GM21619 (cell line): ENCODE measurements at regions not wholly inside any gene's neighbourhood (a gene's known extent, or its start where the extent isn't known, plus 50 kb on each side); places are given as distances from the start of the nearest gene placed in this dataset.
"Not testable (repeated sequence)": the region's sequence is repeated elsewhere in the genome, so short reads cannot be mapped to it uniquely, and the experiment has no call there.

Experiments used
- ATAC-seq: cut with Tn5 transposase; IDR thresholded peaks from one replicate; pipeline ENCODE4 v1.9.1; 2021; ENCODE audit not compliant: unreplicated experiment

- ATAC-seq: no peak
Observed at GRCh38 chr18:30713299-30713698, 329.2 kb downstream of the DSC3 start.

GRCh38 chr18:30712383-30712782 is 330.2 kb downstream of the DSC3 start:
- no peak for ATAC-seq

GRCh38 chr18:30709595-30709994 is 332.9 kb downstream of the DSC3 start:
- no peak for ATAC-seq

GRCh38 chr18:30705943-30706342 is 336.6 kb downstream of the DSC3 start:
- ATAC-seq: no peak

- ATAC-seq: no peak
Observed at GRCh38 chr18:30698571-30698970, 344.0 kb downstream of the DSC3 start.

GRCh38 chr18:30696201-30696600 is 346.3 kb downstream of the DSC3 start:
- ATAC-seq: no peak

GRCh38 chr18:30694773-30695172 is 347.8 kb downstream of the DSC3 start:
- ATAC-seq: no peak

- ATAC-seq: no peak
Observed at GRCh38 chr18:30689216-30689615, 353.3 kb downstream of the DSC3 start.

GRCh38 chr18:30687501-30687900 is 355.0 kb downstream of the DSC3 start:
- ATAC-seq: no peak

- ATAC-seq: no peak
Observed at GRCh38 chr18:30684825-30685481, 357.6 kb downstream of the DSC3 start.

GRCh38 chr18:30683836-30684235 is 358.7 kb downstream of the DSC3 start:
- no peak for ATAC-seq

- ATAC-seq: no peak
Observed at GRCh38 chr18:30682672-30683071, 359.9 kb downstream of the DSC3 start.

- no peak for ATAC-seq
Observed at GRCh38 chr18:30679285-30679930, 363.1 kb downstream of the DSC3 start.

- not testable (repeated sequence) for ATAC-seq
Observed at GRCh38 chr18:30677813-30678212, 364.7 kb downstream of the DSC3 start.

- no peak for ATAC-seq
Observed at GRCh38 chr18:30676053-30676480, 366.5 kb downstream of the DSC3 start.

- no peak for ATAC-seq
Observed at GRCh38 chr18:30675493-30675892, 367.0 kb downstream of the DSC3 start.

GRCh38 chr18:30675072-30675471 is 367.5 kb downstream of the DSC3 start:
- no peak for ATAC-seq

GRCh38 chr18:30674596-30674995 is 367.9 kb downstream of the DSC3 start:
- ATAC-seq: no peak

GRCh38 chr18:30672439-30672838 is 370.1 kb downstream of the DSC3 start:
- not testable (repeated sequence) for ATAC-seq

- ATAC-seq: no peak
Observed at GRCh38 chr18:30658306-30658705, 384.2 kb downstream of the DSC3 start.

- ATAC-seq: no peak
Observed at GRCh38 chr18:30652387-30652786, 390.2 kb downstream of the DSC3 start.

GRCh38 chr18:30650499-30650898 is 392.0 kb downstream of the DSC3 start:
- no peak for ATAC-seq

- no peak for ATAC-seq
Observed at GRCh38 chr18:30644158-30644557, 398.4 kb downstream of the DSC3 start.
